ENCODE measurements at regions not wholly inside any gene's neighbourhood (a gene's known extent, or its start where the extent isn't known, plus 50 kb on each side); places are given as distances from the start of the nearest gene placed in this dataset.

DNA sequence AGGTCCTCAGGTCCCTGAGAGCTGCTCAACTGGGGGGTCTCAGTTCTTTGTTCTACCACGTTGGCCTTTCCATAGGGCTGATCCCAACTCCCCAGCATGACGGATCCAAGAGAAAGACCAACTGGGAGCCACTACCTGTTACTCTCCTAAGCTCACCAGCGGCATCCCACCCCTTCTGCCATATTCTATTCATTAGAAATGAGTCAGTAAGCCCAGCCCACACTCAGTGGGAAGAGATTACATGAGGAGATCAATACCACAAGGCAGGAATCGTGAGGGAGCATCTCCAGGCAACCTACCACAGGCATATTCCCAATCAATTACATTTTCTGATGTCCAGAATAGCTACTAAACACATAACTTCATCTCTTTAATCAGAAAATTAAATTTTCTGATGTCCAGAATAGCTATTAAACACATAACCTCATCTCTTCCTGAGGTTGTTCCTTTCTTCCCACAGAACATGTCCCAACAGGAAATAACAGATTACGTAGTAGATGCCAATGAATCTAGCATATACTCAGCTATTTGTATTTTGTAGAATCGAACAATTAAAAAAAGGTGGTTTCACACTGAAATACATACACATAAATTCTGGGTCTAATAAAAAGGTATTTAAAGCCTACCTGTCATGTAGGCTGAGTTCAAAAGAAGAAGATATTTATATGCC, 708.1 kb upstream of the ARGLU1 start (continued):
- TF ChIP-seq, protein P1, sequence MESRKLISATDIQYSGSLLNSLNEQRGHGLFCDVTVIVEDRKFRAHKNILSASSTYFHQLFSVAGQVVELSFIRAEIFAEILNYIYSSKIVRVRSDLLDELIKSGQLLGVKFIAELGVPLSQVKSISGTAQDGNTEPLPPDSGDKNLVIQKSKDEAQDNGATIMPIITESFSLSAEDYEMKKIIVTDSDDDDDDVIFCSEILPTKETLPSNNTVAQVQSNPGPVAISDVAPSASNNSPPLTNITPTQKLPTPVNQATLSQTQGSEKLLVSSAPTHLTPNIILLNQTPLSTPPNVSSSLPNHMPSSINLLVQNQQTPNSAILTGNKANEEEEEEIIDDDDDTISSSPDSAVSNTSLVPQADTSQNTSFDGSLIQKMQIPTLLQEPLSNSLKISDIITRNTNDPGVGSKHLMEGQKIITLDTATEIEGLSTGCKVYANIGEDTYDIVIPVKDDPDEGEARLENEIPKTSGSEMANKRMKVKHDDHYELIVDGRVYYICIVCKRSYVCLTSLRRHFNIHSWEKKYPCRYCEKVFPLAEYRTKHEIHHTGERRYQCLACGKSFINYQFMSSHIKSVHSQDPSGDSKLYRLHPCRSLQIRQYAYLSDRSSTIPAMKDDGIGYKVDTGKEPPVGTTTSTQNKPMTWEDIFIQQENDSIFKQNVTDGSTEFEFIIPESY (IDR thresholded peaks at IDR 0.05; ENCODE audit: extremely low read depth, insufficient replicate concordance, low read length): no peak
- TF ChIP-seq EGR1 (IDR thresholded peaks at IDR 0.05; ENCODE audit: low read depth) (no peak), EZH2phosphoT487 (IDR thresholded peaks at IDR 0.05; ENCODE audit: borderline replicate concordance) (no peak), YY1 (IDR thresholded peaks at IDR 0.05; ENCODE audit: extremely low read depth, insufficient replicate concordance, low read depth, low read length) (no peak), CEBPB (IDR thresholded peaks at IDR 0.05; ENCODE audit: low read depth) (no peak), EZH2 (IDR thresholded peaks at IDR 0.05) (no peak)

GRCh38 chr13:107275312-107275711, 707.4 kb upstream of the ARGLU1 start:
- BruUV-seq (replicated peaks): no TSS peak
- no peak for DNase-seq (ENCODE audit: low read depth, low spot score)
- Histone ChIP-seq H3K4me1 (ENCODE audit: control insufficient read depth in 1 of 2, insufficient read depth in 2 of 2, low read length in 2 of 2) (no peaks in the 10 kb centered on the region), H3K27ac (ENCODE audit: low read depth, low read length) (no peak overlapping the region), H3K9me3 (ENCODE audit: control insufficient read depth in 1 of 2, insufficient read depth in 1 of 2, low read depth in 1 of 2, low read length in 2 of 2) (peaks cover 0 to 1% of the 10 kb centered on the region in 2 experiments; a peak in 2 of 4 replicates), H2AFZ (ENCODE audit: low read depth, low read length, poor library complexity, severe bottlenecking) (no peak overlapping the region), H3K4me3 (replicated peaks in 1 of 2; ENCODE audit: low read depth in 1 of 2, low read length in 2 of 2) (no peak overlapping the region), H4K20me1 (ENCODE audit: insufficient read depth) (no peaks in the 10 kb centered on the region), H3K9me2 (ENCODE audit: insufficient read depth) (no peaks in the 10 kb centered on the region), H3K79me2 (ENCODE audit: insufficient read depth, low read length) (no peaks in the 10 kb centered on the region), H3K9ac (ENCODE audit: low read length) (no peak overlapping the region), H3K27me3 (ENCODE audit: insufficient read depth, low read length) (no peaks in the 10 kb centered on the region), H3K4me2 (ENCODE audit: low read length) (no peak overlapping the region), H3K36me3 (ENCODE audit: control insufficient read depth in 1 of 2, insufficient read depth in 2 of 2, low read length in 2 of 2) (no peaks in the 10 kb centered on the region)
- ChIA-PET POLR2A (no interaction called here), RAD21 (ENCODE audit: low non-redundant PET in 1 of 2, low total read pairs in 2 of 2, uncharacterized antibody in 2 of 2, unreplicated experiment in 2 of 2) (no interaction called here), CTCF (no interaction called here)
- intact Hi-C loops (cut with micrococcal nuclease): no loop called here
- ATAC-seq: no peak
- TF ChIP-seq YY1 (IDR thresholded peaks at IDR 0.05; ENCODE audit: extremely low read depth, insufficient replicate concordance, low read depth, low read length): no peak
- TF ChIP-seq ZNF274 (IDR thresholded peaks at IDR 0.05; ENCODE audit: low read depth, low read length): no peak
- no peak for TF ChIP-seq POLR2A (IDR thresholded peaks at IDR 0.05; ENCODE audit: borderline replicate concordance, extremely low read depth, insufficient read depth, insufficient read length)
- TF ChIP-seq, protein P2, sequence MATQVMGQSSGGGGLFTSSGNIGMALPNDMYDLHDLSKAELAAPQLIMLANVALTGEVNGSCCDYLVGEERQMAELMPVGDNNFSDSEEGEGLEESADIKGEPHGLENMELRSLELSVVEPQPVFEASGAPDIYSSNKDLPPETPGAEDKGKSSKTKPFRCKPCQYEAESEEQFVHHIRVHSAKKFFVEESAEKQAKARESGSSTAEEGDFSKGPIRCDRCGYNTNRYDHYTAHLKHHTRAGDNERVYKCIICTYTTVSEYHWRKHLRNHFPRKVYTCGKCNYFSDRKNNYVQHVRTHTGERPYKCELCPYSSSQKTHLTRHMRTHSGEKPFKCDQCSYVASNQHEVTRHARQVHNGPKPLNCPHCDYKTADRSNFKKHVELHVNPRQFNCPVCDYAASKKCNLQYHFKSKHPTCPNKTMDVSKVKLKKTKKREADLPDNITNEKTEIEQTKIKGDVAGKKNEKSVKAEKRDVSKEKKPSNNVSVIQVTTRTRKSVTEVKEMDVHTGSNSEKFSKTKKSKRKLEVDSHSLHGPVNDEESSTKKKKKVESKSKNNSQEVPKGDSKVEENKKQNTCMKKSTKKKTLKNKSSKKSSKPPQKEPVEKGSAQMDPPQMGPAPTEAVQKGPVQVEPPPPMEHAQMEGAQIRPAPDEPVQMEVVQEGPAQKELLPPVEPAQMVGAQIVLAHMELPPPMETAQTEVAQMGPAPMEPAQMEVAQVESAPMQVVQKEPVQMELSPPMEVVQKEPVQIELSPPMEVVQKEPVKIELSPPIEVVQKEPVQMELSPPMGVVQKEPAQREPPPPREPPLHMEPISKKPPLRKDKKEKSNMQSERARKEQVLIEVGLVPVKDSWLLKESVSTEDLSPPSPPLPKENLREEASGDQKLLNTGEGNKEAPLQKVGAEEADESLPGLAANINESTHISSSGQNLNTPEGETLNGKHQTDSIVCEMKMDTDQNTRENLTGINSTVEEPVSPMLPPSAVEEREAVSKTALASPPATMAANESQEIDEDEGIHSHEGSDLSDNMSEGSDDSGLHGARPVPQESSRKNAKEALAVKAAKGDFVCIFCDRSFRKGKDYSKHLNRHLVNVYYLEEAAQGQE (IDR thresholded peaks at IDR 0.05; ENCODE audit: low read depth): no peak
- TF ChIP-seq EZH2 (IDR thresholded peaks at IDR 0.05): no peak
- TF ChIP-seq FOSL1 (IDR thresholded peaks at IDR 0.05; ENCODE audit: low read depth): no peak
- TF ChIP-seq ELF1 (IDR thresholded peaks at IDR 0.05; ENCODE audit: borderline replicate concordance, low read depth): no peak
- TF ChIP-seq SP1 (IDR thresholded peaks at IDR 0.05; ENCODE audit: low read depth): no peak
- no peak for TF ChIP-seq SIN3A (IDR thresholded peaks at IDR 0.05; ENCODE audit: low read depth)
- no peak for TF ChIP-seq SRF (IDR thresholded peaks at IDR 0.05; ENCODE audit: low read depth)
- no peak for TF ChIP-seq CBX3 (IDR thresholded peaks at IDR 0.05; ENCODE audit: low read depth)
- TF ChIP-seq RAD21 (IDR thresholded peaks at IDR 0.05; ENCODE audit: low read depth): no peak
- TF ChIP-seq, protein P1 (IDR thresholded peaks at IDR 0.05; ENCODE audit: extremely low read depth, insufficient replicate concordance, low read length): no peak
